GM18508 (cell line): ENCODE measurements at regions not wholly inside any gene's neighbourhood (a gene's known extent, or its start where the extent isn't known, plus 50 kb on each side); places are given as distances from the start of the nearest gene placed in this dataset.
"Not testable (repeated sequence)": the region's sequence is repeated elsewhere in the genome, so short reads cannot be mapped to it uniquely, and the experiment has no call there.

Source experiments
- ATAC-seq: cut with Tn5 transposase; IDR thresholded peaks from one replicate; pipeline ENCODE4 v1.9.1; 2021; ENCODE audit warnings: moderate number of reproducible peaks; ENCODE audit not compliant: insufficient read depth, unreplicated experiment

DNA sequence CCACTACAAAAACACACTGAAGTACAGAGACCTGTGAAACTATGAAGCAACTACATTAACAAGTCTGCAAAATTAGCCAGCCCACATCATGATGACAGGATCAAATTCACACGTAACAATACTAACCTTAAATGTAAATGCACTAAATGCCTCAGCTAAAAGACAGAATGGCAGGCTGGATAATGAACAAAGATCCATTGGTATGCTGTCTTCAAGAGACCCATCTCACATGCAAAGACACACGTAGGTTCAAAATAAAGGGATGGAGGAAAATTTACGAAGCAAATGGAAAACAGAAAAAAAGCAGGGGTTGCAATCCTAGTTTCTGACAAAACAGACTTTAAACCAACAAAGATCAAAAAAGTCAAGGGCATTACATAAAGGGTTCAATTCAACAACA is 120.1 kb upstream of the OSTN start:
- ATAC-seq: not testable (repeated sequence)

DNA sequence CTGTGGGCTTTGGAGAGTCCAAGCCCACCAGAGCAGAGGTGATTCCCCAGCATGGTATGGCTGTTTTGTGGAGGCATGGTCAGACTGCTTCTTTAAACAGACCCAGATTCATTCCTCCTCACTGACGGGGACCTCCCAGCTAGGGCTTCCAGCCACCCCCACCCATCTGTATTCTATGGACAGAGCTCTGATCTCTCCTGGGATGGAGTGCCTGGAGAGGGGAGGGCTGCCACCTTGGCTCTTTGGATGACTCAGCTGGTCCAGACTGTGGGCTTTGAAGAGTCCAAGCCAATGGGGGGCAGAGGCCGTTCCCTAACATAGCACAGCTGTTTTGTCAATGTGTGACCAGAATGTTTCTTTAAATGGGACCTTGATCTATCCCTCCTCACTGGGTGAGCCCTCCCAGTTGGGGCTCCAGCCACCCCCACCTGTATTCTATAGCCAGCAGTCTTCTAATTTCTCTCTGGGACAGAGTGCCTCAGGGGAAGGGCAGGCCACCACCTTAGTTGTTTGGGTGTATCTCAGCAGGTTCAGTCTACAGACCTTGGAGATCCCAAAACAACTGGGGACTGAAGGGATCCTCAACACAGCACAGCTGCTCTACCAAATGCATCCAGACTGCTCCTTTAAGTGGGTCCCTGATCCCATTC is 122.0 kb upstream of the OSTN start:
- no peak for ATAC-seq

DNA sequence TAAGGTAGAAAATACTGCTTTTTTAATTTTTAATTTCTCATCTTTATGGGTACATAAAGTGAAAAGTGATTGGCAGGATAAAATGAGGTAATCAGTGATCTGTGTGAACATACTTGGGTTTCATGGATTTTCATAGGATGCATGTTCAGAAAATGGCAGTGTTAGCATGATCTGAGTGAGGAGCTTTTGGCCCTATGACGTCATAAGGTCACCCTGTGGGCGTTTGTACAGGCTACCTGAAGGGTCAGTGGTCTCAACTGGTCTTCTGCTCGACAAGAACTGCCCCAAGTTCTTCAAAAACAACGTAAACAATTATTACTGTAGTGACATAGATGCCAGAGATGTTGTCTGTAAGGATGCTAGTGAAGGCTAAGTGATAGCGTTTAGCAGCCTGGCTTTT is 124.5 kb upstream of the OSTN start:
- ATAC-seq: no peak

DNA sequence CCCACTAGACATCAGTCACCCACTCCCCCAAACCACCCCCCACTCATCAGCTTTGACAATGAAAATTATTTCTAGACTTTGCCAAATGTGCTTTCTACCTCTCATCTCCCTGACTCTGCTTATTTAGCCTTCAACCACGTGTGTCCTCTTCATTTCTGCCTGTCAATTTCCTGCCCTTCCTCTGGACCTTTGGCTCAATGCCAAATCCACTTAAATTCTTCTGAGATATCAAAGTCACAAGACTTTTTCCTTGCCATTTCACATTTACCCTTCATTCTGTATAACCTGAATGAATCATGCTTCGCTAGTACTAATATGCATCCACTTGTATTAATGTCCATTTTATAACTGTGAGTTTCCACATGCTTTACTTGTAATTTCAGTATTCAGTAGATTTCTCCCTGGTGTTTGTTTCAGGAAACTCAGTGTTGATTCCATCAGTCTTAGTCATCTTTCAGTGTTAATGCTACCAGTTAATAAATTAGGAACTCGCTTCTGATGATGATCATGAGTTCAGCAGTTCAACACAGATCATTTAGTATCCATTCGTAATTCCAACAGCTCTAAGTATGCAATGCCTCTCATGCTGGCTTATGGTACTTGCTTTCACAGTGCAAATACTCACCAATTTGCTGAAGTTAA is 128.2 kb upstream of the OSTN start:
- no peak for ATAC-seq

- no peak for ATAC-seq
Observed at GRCh38 chr3:191070201-191070600, 128.8 kb upstream of the OSTN start.

DNA sequence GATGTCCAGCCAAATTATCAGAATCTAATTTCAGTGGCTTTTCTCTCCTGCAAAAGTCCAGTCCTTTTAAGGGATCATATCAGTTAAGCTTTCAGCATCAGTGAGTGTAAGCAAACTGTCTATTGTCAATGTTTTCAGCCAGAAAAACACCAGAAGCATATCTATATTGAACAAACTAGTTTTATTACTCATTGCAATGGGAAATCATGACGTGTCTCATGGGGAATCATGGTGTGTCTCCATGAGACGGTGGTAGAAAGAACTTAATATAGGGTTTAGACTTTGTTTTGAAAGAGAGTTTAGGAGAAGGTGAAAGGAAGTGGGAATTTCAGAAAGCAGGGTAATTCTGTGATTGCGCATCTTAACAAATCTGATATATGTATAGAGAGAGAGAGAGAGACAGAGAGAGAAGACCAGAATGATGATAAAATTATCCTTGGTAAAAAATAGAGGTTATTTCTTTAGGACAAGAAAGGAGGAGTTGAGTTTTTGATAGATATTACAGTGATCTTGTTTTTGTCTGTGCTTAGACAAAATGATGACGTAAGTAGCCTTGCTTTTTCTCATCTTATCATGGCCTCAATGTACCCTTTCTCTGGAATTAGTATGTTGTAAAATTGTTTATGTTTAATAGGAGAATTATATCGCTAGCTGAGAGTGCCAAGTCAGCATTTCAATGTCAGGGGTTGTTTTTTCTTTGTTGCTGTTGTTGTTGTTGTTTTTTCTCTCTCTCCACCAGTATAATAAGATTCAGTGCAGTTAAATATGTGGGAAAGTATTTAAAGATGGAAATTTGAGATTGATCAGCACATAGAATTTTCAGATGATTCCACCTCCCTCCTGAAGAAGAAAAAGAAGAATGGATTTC is 129.9 kb upstream of the OSTN start:
- no peak for ATAC-seq

GRCh38 chr3:191066669-191067068 is 132.4 kb upstream of the OSTN start:
- no peak for ATAC-seq

DNA sequence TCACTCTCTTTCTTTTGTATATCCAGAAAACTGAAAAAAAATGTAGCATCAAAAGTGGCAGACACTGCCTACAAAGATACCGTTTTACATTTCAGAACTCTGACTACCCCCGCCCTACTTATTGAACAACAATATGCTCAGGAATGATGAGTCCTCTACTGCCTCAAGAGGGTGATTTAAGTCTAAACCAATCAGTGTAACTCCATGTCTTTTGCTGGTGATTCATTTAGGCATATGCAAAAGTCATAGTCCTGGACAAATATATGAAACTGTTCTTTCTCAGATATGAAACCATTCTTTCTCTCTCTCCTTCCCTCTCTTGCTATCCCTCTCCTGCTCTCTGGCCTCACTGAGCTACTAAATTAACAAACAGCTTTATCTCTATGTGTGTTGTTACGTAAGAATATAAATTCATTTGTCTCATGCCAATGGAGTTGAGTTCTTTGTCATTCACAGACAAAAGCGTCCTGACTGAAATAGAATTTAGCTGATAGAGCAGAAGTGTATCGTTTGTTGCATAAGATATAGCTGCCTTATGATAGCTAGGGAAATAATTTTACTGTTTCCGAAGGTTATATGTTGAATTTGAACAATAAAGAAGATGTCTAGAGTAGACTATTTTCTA is 133.7 kb upstream of the OSTN start:
- ATAC-seq: no peak

- ATAC-seq: no peak
Observed at GRCh38 chr3:191051037-191051436, 148.0 kb upstream of the OSTN start.

DNA sequence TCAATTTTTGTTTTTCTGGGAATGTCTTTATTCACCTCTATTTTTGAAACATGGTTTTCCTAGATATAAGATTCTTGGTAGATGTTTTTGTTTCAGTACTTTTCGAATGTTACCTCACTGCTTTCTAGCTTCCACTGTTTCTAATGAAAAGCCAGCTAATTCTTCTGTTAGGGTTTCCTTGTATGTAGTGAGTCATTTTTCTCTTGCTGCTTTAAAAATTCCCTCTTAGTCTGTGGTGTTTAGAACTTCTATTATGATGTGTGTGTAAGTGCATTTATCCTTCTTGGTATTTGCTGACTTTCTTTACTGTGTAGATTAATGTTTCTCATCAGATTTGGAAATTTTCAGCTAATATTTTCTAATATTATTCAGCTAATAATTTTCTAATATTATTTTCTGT is 151.1 kb upstream of the OSTN start:
- no peak for ATAC-seq

GRCh38 chr3:191030929-191031328 is 168.1 kb upstream of the OSTN start:
- ATAC-seq: no peak

DNA sequence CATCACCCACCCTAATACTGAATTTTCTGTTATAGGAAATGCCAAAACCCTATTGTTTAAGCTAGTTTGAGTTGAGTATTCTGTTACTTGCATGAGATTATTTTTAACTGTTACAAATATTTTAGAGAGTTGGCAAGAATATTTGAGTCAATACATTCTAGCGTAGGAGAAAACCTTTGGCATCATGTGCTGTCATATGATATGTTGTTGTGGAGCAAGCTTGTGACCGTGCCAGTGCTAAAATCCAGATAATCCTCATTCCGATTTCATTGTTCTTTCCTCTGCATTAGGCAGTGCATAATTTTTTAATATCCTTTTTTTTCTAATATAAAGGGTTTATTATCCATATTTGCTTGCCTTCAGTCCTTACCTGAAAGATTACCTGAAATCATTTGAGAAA is 168.0 kb upstream of the GMNC start:
- no peak for ATAC-seq

DNA sequence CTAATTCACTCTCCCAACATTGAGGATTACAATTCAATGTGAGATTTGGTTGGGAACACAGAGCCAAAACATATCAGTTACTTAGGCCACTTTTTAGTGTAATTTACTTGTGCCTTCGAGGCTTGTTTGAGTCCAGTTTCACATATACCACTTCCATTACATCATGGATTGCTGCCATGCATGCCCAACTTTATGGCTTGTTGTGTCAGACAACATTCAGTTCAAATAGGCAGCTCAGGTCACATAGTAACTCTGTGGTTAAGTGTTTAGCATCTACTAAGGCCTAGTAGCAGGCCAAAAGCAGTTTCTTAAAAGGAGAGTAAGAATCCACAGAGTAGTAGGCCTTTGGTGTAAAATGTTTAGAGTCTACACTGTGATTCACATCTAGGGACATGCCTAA is 164.3 kb upstream of the GMNC start:
- no peak for ATAC-seq

- ATAC-seq: no peak
Observed at GRCh38 chr3:191020730-191021396, 158.4 kb upstream of the GMNC start.

DNA sequence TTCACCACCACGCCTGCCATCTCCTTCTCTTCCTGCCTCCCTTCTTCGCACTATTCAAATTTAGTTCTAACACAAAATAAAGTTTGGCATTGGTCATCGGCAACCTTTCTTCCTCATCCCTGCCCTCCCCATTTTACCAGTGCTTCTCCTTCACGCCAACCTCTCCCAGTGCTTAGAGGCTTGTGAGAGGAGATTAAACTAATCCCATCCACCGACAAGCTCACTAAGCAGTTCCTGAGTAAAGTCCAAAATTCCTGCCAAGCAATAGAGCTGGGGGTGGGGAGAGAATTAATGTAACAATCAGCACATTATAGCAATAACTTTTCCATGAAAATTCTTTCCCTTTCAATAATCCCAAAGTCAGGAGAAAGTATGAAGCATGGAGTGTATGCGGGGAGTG is 157.4 kb upstream of the GMNC start:
- no peak for ATAC-seq

DNA sequence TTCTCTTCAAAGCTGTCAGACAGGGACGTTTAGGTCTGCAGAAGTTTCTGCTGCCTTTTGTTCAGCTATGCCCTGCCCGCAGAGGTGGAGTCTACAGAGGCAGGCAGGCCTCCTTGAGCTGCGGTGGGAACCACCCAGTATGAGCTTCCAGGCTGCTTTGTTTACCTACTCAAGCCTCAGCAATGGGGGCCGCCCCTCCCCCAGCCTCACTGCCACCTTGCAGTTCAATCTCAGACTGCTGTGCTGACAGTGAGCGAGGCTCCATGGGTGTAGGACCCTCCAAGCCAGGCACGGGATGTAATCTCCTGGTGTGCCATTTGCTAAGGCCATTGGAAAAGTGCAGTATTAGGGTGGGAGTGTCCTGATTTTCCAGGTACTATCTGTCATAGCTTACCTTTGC is 153.5 kb upstream of the GMNC start:
- not testable (repeated sequence) for ATAC-seq

GRCh38 chr3:191008074-191008473 is 145.6 kb upstream of the GMNC start:
- no peak for ATAC-seq

GRCh38 chr3:191005790-191006189 is 143.3 kb upstream of the GMNC start:
- no peak for ATAC-seq

DNA sequence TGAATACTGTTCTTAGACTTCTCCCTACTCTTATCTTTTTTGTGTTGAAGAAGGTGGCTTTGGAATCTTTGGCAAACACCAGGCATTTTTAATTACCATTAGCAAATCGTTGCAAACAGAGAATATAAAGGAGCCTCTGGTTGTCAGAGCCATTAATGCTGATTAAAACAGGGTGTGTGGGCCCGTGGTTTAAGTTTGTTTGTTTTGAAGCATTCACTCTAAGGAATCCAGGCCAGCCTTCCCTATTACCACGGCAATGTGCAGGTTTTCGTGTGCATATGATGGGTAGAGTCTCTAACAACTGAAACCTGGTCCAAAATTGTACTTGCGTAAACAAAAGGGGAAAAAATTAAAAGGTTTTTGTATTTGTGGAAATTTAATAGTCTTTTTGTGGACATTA is 141.2 kb upstream of the GMNC start:
- ATAC-seq: no peak

DNA sequence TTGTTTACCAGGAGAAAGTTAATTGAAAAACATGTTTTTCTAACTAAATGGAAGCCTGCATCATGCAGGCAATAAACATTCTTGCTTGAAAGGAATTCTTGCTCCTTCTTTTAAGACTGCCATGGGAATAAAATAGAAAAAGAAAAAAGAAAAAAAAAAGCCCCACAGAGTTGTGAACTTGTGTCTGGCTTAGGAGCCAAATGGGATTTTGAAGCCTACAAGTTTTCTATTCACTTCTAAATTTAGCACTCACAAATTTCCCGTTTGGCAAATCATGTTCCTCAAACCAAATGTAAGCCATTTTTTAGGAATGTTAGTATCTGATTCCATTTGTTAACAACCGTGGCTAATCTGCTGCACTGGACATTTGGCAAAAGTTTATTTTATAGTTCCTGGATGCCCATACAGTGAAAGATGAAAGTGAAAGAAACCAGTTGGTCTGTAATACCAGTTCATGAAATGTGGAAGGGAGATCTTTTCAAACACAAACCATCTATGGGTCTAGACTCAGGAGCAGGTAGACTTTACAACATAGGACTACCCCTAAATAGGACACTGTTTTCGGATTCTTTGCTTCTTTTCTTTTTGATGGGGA is 133.8 kb upstream of the GMNC start:
- ATAC-seq: no peak
